Astrocyte of the spinal cord (primary cell): ENCODE measurements at regions not wholly inside any gene's neighbourhood (a gene's known extent, or its start where the extent isn't known, plus 50 kb on each side); places are given as distances from the start of the nearest gene placed in this dataset.

Source experiments
- DNase-seq: peaks from one replicate; pipeline ENCODE4 v3.0.0; 2011; ENCODE audit warnings: low read depth, low spot score
- H3K4me3 ChIP-seq: 2 replicates; pipeline ENCODE4 v1.5.1; 2011; ENCODE audit warnings: low read depth, mild to moderate bottlenecking, low read length, moderate library complexity
- CTCF ChIP-seq: IDR thresholded peaks from 2 replicates; pipeline ENCODE4 v1.5.1; 2012; ENCODE audit warnings: low read depth, mild to moderate bottlenecking, low read length, inconsistent platforms
- in situ Hi-C: cut with HindIII; loops from 2 replicates; pipeline ENCODE4 v1.10.0; 2017; ENCODE audit warnings: low sequenced_read_pairs

GRCh38 chr2:23241611-23242245 lies 143.3 kb upstream of the KLHL29 start:
- no peak for DNase-seq
- H3K4me3 ChIP-seq = no peak overlapping the region
- in situ Hi-C loops = no loop called here
- TF ChIP-seq CTCF = no peak

GRCh38 chr2:23243073-23243659 lies 141.8 kb upstream of the KLHL29 start:
- H3K4me3 ChIP-seq = no peak overlapping the region
- TF ChIP-seq CTCF = no peak
- in situ Hi-C loops = no loop called here

GRCh38 chr2:23244617-23245016 lies 140.4 kb upstream of the KLHL29 start:
- TF ChIP-seq CTCF = no peak
- H3K4me3 ChIP-seq = no peak overlapping the region
- in situ Hi-C loops = no loop called here
- DNase-seq = no peak

More at GRCh38 chr2:23243073-23243659, 141.8 kb upstream of the KLHL29 start:
- DNase-seq = no peak

- TF ChIP-seq CTCF = no peak
- in situ Hi-C loops = no loop called here
- DNase-seq = no peak
- H3K4me3 ChIP-seq = no peak overlapping the region
Observed at GRCh38 chr2:23246992-23247683, 137.8 kb upstream of the KLHL29 start.

GRCh38 chr2:23248667-23249066 lies 136.3 kb upstream of the KLHL29 start:
- in situ Hi-C loops = no loop called here
- TF ChIP-seq CTCF = no peak
- DNase-seq = no peak
- H3K4me3 ChIP-seq = no peak overlapping the region

- in situ Hi-C loops = no loop called here
- no peak for TF ChIP-seq CTCF
- no peak for DNase-seq
- H3K4me3 ChIP-seq = no peak overlapping the region
Observed at GRCh38 chr2:23249348-23249747, 135.6 kb upstream of the KLHL29 start.
